ENCODE measurements at regions not wholly inside any gene's neighbourhood (a gene's known extent, or its start where the extent isn't known, plus 50 kb on each side); places are given as distances from the start of the nearest gene placed in this dataset.

- DNase-seq, result no peak
Observed at GRCh38 chr6:126764104-126764503, 354.4 kb upstream of the RSPO3 start.

DNA sequence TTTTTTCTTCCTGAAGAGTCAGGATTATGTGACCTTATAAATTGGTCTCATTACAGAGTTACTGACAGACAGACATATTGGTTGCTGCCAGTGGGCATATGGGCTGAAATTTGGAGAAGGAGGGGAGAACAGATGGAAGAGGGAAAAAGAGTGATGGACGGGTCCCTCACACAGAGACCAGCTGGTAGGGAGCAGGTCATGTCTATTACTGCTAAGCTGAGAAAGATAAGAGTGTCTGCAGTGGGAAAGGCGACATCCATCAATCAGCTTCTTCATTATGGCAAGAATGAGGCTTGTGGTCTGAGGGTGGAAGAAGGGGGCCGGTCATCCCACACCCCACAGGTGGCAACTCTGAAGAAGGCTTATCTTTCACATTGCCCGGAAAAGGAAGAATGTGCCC is 353.8 kb upstream of the RSPO3 start:
- no peak for DNase-seq

- no peak for DNase-seq
Observed at GRCh38 chr6:126766820-126767219, 351.7 kb upstream of the RSPO3 start.

GRCh38 chr6:126767711-126768110 is 350.8 kb upstream of the RSPO3 start:
- DNase-seq, result no peak

GRCh38 chr6:126770176-126770575 is 348.3 kb upstream of the RSPO3 start:
- DNase-seq, result no peak

DNA sequence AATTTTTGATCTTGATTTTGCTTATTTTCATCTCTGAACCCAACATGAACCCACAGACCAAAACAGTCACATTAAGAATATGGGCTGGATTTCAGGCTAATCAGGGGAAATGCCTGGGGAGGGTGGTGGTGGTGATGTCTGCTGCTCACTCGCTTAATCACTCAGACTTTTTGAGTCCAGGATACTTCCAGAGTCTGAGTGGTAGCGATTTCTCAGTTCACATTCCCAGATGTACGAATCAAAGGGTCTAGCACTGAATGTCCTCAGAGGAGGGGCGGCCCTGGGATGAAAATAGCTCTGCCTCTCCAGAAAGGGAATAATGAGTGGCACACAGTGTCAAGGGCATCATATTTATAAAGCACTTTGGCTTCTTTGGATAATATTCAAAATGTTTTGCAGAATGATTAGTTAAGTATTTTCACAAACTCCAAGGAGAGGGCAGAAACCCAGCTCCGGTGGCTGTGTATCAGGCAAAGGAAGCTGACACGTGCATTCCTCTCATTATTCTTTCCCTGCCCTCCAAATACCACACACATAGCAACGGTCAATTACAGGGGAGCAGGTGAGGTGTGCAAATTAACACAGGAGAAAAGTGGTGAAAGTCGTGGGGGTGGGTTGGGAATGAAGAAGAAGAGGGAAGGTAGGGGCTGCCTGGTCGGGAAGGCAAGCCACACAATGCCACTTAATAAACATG is 345.2 kb upstream of the RSPO3 start:
- DNase-seq, result no peak

DNA sequence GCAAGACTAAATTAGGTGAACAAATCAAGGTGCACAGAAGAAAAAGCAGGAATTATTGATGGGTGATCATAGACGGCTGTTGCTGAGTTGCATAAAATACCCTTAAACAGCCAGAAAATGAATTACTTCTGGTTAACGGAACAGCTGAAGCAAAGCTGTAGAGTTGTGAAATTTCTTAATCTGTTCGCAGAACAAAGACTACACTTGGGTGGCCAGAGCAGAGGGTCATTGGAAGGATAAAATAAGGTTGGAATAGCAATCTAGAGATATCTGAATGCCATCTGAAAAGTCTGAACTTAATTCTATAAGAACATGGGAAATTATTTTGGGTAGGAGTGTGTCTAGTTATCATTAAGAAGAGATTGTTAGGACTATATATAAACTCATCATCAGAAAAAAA is 339.1 kb upstream of the RSPO3 start:
- no peak for DNase-seq

DNA sequence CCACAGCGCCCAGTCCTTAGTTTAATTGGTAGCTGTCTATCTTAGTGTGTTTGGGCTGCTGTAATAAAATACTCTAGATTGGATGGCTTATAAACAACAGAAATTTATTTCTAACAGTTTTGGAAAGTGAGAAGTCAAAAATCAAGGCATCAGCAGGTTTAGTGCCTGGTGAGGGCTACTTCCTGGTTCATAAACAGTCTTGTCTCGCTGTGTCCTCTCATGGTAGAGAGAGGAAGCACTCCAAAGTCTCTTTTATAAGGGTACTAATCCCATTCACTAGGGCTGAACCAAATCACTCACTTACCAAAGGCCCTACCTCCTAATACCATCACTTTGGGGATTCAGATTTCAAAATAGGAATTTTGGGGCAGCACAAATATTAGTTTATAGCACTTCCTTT is 336.9 kb upstream of the RSPO3 start:
- no peak for DNase-seq

- no peak for DNase-seq
Observed at GRCh38 chr6:126784161-126784790, 334.2 kb upstream of the RSPO3 start.

DNA sequence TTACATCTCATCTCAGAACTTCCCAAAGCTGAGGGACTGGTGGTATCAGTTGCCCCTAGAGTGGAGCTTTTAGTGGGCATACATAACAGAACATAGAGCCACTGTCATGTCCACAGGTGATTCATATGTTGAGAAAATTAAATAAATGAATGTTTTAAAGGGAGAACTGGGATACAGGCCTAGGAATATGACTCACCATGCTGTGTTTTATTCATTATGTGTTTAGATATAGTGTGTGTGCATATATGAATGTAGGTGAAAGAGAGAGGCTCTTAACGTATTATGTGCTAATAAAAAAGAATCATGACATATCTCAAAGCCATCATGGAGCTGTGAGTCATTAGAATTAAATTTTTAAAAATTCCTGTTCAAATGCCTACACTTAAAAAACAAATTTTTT is 332.2 kb upstream of the RSPO3 start:
- DNase-seq, result no peak

- no peak for DNase-seq
Observed at GRCh38 chr6:126787635-126788034, 330.8 kb upstream of the RSPO3 start.

DNA sequence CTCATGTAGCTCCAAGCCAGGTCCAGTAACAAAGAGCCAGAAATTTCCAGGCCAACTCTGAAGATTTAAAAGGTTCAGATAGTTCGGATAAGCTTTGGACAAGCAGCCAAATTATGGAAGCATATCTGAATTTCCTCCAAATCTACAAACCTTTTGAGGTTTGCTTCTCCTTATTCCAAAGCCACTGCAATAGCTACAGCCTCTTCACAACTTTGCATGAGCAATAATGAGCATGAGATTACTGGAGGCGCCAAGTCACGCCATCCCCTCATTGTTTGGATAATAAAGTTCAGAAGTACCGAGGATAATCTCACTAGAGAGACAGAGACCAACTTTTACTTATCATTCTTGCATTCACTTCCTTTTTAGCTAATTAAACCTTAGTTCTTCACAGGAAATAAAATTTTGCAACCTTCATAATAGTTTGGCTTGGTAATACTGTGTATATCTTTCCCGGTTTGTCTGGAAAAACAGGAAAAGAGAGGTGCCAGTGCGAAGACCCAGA is 329.6 kb upstream of the RSPO3 start:
- no peak for DNase-seq

GRCh38 chr6:126792340-126793085 is 326.0 kb upstream of the RSPO3 start:
- DNase-seq, result no peak

DNA sequence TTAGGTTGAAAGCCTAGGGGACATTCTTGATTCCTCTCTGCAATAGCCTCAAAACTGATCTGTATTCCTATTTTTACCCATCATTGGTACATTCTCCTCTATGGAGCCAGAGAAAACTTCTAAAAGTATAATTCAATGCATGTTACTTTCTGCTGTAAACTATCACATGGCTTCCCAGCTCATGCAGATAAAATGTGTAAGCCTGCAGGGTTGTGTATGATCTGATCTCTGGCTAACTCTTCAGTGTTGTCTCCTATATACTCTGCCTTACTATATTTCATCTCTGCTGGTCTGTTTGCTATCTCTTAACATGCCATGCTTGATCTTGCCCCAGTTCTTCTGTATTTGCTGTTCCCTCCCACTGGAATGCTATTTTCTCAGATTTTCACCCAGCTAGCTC is 323.3 kb upstream of the RSPO3 start:
- no peak for DNase-seq

- DNase-seq, result no peak
Observed at GRCh38 chr6:126797981-126798380, 320.5 kb upstream of the RSPO3 start.

- no peak for DNase-seq
Observed at GRCh38 chr6:126803769-126804168, 314.7 kb upstream of the RSPO3 start.

GRCh38 chr6:126804332-126805064 is 314.0 kb upstream of the RSPO3 start:
- peak; percentile 38 for DNase-seq

GRCh38 chr6:126805861-126806260 is 312.6 kb upstream of the RSPO3 start:
- DNase-seq, result no peak

DNA sequence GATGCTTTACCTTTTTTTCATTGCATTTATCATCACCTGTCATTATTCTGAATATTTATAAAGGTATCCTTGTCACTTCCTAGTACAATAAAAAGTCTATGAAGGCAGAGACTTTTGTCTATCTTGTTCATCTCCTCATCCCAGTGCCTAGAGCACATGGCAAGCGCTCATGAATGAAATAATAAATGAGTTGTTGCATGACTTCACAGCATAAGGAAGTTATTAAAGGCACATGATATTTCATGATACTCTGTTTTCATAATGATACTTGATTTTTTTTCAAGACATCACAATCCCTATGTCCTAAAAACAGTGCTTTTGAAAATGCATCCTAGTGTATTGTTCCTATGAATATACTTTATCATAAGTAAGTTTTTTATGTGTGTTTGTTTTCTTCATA is 310.6 kb upstream of the RSPO3 start:
- DNase-seq, result no peak

GRCh38 chr6:126811321-126811720 is 307.1 kb upstream of the RSPO3 start:
- no peak for DNase-seq

DNA sequence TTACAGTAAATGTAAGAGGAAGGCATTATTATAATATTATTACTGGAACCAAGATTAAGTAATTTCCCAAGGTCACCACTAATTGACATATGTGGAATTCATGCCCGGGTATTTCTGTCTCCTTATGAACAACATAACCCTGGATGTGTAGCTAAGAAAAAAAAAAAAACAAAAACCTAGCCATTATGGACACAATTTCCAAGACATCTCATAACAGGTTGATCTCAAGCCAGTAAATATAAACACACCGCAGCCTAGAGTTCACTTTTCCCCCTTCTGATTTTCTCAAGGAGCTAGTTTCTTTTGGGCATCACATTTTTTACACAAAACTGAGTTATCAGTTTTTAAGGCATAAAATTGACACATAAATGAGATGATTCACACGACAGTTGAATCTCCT is 306.5 kb upstream of the RSPO3 start:
- no peak for DNase-seq

DNA sequence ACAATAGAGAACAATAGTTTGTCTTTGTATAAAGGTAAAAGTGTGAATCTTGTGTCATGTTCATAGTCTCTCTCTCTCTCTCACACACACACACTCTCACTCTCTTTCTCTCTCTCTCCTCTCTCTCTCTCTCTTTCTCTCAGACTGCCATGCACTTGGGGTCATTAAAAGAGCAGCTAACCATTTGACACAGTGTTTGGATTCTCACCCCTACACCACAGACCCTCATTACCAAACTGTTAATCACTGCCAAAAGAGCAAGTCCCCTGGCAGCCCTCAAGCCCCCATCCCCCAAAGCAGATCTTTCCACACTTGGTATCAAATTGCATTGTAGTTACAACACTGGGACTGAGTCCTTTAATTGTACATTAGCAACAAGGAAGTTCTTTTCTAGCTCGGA is 305.8 kb upstream of the RSPO3 start:
- no peak for DNase-seq

- DNase-seq, result no peak
Observed at GRCh38 chr6:126820634-126821033, 297.8 kb upstream of the RSPO3 start.
